ENCODE measurements at regions not wholly inside any gene's neighbourhood (a gene's known extent, or its start where the extent isn't known, plus 50 kb on each side); places are given as distances from the start of the nearest gene placed in this dataset.

DNA sequence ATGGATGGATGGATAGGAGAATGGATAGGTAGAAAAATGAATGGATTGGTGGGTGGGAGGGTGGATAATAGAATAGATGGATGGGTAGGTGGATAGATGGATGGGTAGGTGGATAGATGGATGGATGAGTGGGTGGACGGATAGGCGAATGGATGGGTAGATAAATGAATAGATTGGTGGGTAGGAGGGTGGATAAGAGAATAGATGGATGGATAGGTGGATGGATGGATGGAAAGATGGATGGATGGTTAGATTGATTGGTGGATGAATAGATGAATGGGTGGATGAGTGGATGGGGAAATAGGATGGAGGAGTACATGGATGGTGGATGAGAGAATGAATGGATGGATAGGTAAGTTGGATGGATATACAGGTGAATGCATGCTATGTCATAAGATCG, 110.5 kb downstream of the CEBPB start:
- no peak for DNase-seq (ENCODE audit: low spot score)

- no peak for DNase-seq (ENCODE audit: low spot score)
Observed at GRCh38 chr20:50301712-50302111, 111.1 kb downstream of the CEBPB start.

- DNase-seq (ENCODE audit: low spot score) = no peak
Observed at GRCh38 chr20:50302341-50303057, 111.9 kb downstream of the CEBPB start.

GRCh38 chr20:50303573-50304500, 113.2 kb downstream of the CEBPB start:
- peak; percentile 36 for DNase-seq (ENCODE audit: low spot score)

DNA sequence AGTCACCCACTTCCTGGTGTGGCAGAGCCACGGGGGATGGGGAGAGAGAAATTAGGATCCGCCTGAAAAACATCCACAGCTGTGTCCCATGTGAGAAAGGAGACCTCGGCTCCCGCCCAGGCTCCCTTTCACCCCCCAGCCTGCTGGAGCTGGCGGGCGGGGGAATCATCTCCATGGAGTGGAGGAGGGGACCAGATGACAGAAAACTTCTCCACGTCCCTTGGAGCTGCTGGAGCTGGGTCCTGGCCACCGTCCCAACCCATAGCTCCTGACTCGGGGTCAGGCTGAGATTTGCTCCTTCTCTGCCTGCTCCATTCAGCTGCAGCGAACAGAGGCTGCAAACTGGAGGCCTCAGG, 113.8 kb downstream of the CEBPB start:
- DNase-seq (ENCODE audit: low spot score) = no peak

DNA sequence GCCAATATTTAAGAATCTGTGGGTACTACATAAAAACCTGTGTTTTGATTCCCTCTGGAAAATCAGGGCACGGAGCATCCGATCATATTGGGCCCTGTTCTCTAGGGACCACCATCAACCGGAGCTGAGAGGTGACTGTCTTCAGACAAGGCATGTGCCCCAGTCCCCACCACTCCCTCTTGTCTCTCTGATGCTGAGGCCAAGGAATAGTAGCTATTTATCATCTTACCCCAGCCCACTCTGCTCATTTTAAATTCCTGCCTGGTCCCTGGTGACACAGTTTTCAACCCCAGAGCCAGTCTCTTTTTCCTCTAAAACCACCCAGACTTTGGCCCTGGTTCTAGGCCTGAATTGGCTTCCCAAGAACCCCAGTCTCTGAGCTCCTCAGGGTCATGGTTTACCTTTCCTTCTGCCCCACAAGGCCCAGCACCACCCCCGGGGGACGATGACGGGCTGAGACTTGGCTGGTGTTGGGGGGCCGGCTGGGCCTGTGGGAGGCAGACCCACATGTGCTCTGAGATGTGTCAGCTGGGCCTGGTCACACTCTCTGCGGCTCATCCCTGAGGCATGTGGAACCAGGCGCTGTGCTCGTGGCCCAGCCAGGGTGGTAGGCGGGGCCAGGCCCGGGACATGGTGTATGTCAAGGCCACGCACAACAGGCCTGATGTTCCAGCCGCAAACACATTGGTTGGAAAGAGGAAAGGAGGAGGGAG, 114.4 kb downstream of the CEBPB start:
- no peak for DNase-seq (ENCODE audit: low spot score)

DNA sequence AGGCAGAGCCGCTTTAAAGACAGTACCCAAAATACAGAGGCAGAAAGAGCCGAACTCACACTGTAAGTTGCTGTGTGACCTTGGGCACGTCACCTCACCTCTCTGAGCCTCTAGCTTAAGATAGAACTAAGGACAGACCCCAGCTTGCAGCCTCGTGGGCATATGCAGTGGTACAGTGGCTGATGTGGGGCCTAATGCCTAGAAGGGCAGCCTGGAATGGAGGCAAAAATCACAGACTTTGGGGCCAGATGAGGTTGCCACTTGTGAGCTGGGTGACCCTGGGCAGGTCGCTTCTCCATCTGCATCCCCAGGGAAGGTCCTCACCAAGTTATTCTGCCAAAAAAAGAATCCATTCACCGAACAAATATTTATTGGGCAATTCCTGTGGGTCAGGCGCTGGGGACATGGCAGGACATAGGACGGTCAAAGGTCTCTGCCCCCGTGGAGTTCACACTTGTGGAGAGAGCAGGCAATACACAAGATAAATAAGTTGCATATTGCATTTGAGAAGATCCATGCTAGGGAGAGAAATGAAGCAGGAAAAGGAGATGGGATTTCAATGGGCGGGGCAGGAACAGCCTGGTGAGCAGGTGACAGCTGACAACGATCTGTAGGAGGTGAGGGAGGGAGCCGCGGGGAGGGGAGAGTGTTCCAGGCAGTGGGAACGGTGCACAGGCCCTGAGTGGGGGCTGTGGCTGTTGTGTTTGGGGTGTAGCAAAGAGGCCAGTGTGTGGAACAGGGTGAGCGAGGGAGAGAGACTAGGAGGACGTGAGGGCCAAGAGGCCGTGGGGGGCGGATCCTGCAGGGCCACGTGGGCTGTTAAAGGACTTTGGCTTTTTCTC, 115.2 kb downstream of the CEBPB start:
- no peak for DNase-seq (ENCODE audit: low spot score)

- no peak for DNase-seq (ENCODE audit: low spot score)
Observed at GRCh38 chr20:50306478-50307423, 116.1 kb downstream of the CEBPB start.

- no peak for DNase-seq (ENCODE audit: low spot score)
Observed at GRCh38 chr20:50308166-50308512, 117.5 kb downstream of the CEBPB start.

DNA sequence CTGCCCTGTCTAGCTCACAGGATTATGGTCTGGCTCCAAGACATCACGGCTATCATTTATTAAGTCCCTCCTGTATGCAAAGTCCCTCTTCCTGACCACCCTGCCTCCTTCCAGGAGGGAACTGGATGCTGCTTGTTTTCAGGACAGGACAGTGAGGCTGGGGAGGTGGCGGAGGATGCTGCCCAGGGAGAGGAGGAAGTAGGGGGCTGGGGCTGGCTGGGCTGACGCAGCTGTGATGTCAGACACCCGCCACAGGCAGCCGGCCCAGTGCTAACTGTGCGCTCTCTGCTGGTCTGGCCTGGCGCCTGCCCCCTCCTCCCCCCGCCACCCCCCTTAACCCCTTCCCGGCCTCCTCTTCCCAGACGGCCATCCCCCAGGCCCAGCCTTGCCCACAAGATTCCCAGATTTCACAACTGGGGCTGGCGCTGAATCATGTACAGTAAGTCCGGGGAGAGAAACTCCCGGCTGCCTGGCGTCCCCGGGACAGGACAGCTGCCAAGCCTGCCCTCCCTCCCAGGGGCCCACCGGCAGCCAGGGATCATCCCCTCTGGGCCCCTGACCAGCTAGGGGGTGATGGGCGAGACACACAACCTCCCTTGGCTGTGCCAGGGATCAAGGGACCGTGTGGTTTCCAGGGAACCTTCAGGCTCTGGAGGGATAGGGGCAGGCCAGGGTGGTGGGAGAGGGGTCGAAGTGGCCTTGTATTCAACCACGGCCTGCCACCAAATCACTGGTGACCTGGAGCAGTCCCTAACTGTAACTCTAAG, 118.1 kb downstream of the CEBPB start:
- DNase-seq (ENCODE audit: low spot score) = no peak

DNA sequence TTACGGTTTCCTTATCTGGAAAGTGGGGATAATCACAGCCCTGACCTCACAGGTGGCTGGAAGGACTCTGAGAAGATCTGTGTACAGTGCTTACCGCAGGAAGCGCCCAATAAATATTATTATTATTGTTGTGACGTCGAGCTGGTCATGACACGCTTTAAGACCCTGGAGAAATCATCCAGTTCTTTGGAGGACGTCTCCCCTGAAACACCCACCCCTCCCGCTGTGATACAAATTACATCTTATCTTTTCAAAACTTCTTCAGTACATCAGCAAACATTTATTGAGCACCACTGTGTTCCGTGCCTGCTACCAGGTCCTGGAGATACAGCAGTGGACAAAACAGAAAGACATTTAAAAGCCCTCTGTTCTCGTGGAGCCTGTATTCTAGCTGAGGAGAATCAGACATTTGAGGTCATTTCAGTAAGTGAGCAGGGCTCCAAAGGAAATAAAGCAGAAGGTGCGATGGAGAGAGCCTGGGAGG, 118.7 kb downstream of the CEBPB start:
- no peak for DNase-seq (ENCODE audit: low spot score)

- no peak for DNase-seq (ENCODE audit: low spot score)
Observed at GRCh38 chr20:50309764-50310672, 119.4 kb downstream of the CEBPB start.

DNA sequence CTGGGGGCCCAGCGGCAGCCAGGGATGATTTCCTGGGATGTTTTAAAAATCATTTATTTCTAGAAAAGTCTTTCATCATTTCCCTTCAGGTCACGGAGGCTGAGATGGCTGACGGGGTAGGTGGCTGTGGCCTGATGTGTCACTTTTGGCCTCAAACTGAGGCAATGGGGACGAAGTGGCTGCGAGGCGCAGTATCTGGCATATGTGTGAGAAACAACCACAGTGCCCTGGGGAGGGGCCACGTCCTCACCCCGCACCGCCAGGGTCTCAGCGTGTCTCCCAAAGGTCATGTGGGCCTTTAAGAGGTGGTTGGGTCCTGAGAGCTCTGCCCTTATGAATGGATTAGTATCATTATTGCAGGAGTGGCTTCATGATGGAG, 120.0 kb downstream of the CEBPB start:
- DNase-seq (ENCODE audit: low spot score) = no peak

GRCh38 chr20:50311308-50312001, 120.8 kb downstream of the CEBPB start:
- no peak for DNase-seq (ENCODE audit: low spot score)

DNA sequence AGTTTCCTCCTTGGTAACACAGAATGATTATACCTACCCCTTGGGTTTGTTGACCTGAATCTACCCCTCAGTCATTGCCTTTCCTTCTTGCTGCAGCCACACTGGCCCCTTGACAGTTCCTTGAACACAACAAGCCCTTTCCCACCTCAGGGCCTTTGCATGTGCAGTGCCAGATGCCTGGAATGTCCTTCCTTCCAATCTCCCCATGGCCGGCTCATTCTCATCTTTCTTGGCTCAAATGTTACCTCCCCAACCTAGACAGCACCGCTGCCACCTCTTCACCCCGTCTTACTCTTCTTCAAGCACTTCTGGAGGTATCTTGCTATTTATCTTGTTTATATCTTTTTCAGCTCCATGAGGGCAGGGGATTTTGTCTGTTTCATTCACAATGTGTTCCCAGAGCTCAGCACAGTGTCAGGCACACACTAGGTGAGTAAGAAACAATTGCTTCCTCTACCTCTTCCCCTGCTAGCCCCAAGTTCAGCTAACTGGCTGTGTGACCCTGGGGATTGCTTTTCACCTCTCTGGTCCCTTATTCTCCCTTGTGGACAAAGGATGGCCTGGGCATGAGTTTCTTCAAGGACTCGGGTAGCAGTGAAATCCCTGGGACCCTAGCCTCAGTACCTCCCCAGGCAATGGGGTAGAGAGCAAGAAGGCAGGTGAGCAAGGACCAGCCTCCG, 121.5 kb downstream of the CEBPB start:
- no peak for DNase-seq (ENCODE audit: low spot score)

GRCh38 chr20:50312682-50313521, 122.3 kb downstream of the CEBPB start:
- no peak for DNase-seq (ENCODE audit: low spot score)

DNA sequence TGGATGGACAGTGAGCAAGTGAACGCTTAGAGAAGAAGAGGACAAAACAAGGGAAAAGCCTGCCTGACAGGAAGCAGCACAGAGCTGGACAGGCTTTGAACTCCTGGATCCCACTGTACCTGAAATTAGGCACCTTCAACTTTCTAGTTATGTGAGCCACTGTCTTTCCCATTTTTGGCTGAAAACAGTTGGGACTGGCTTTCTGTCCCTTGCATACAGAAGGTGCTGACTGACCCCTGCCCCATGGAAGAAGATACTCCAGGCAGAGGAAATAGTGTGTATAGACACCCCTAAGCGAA, 122.8 kb downstream of the CEBPB start:
- DNase-seq (ENCODE audit: low spot score) = no peak

All from hematopoietic multipotent progenitor cell treated with erythropoietin and hydrocortisone succinate and interleukin-3 and kit ligand, for 17 days (in vitro differentiated cells).